IMR-90 (cell line): ENCODE measurements at regions not wholly inside any gene's neighbourhood (a gene's known extent, or its start where the extent isn't known, plus 50 kb on each side); places are given as distances from the start of the nearest gene placed in this dataset.

Source experiments
- ATAC-seq: fragments of 200-7000 bp; cut with Tn5 transposase; 2 replicates; pipeline ENCODE4 v1.9.1; 2020; ENCODE audit warnings: low read depth, mild to moderate bottlenecking, moderate library complexity
- BruUV-seq: library from RNA; stranded (reverse); fragments of 400-500 nt; replicated peaks from 2 replicates; lab custom pipeline; 2021; lab: Mats Ljungman, UMichigan
- CTCF ChIA-PET: fragments of 300-600 bp; formaldehyde crosslinking; extraction: SDS; loops from one replicate; lab custom pipeline; 2021; ENCODE audit warnings: antibody characterized with exemption; lab: Yijun Ruan, JAX
- POLR2A ChIA-PET: fragments of 300-600 bp; sonication (Branson Sonifier 250); formaldehyde crosslinking; loops from one replicate; lab custom pipeline; 2022; ENCODE audit warnings: antibody characterized with exemption; ENCODE audit not compliant: unreplicated experiment; lab: Charles Lee
- DNase-seq: peaks from one replicate; pipeline ENCODE4 v3.0.0; 2013
- H2AFZ ChIP-seq: replicated peaks from 2 replicates; pipeline ENCODE3; 2013; ENCODE audit warnings: low read length, mild to moderate bottlenecking; ENCODE audit not compliant: poor library complexity
- H2AK5ac ChIP-seq: 2 replicates; pipeline ENCODE4 v1.6.1; 2013; ENCODE audit warnings: low read depth, low read length, inconsistent platforms
- H2AK9ac ChIP-seq: replicated peaks from 2 replicates; pipeline ENCODE3; 2013; ENCODE audit warnings: mild to moderate bottlenecking, low read depth, low read length, moderate library complexity; ENCODE audit not compliant: poor library complexity
- H2BK120ac ChIP-seq: 2 replicates; pipeline ENCODE4 v1.6.1; 2013; ENCODE audit warnings: low read depth, low read length, inconsistent platforms
- H2BK15ac ChIP-seq: 3 replicates; pipeline ENCODE4 v1.6.1; 2013; ENCODE audit warnings: low read depth, low read length, inconsistent platforms
- H2BK20ac ChIP-seq: 2 replicates; pipeline ENCODE4 v1.6.1; 2013; ENCODE audit warnings: low read depth, mild to moderate bottlenecking, inconsistent platforms, low read length, moderate library complexity
- H2BK5ac ChIP-seq: 2 replicates; pipeline ENCODE4 v1.6.1; 2013; ENCODE audit warnings: mild to moderate bottlenecking, low read depth, low read length, inconsistent platforms; ENCODE audit not compliant: poor library complexity, severe bottlenecking
- H3K14ac ChIP-seq: replicated peaks from 2 replicates; pipeline ENCODE4 v1.6.1; 2013; ENCODE audit warnings: low read depth, low read length, inconsistent platforms
- H3K18ac ChIP-seq: 2 replicates; pipeline ENCODE4 v1.6.1; 2013; ENCODE audit warnings: low read depth, low read length, control low read depth
- H3K23ac ChIP-seq: 2 replicates; pipeline ENCODE4 v1.6.1; 2013; ENCODE audit warnings: low read depth, low read length, inconsistent platforms
- H3K27ac ChIP-seq: 2 replicates; pipeline ENCODE4 v1.5.1; 2013; ENCODE audit warnings: mild to moderate bottlenecking, control low read depth, low read length; ENCODE audit not compliant: insufficient read depth
- H3K27me3 ChIP-seq: 2 replicates; pipeline ENCODE4 v1.6.1; 2013; ENCODE audit warnings: low read length; ENCODE audit not compliant: control insufficient read depth, insufficient read depth
- H3K36me3 ChIP-seq: 2 replicates; pipeline ENCODE4 v1.6.1; 2013; ENCODE audit warnings: low read length, mixed read lengths; ENCODE audit not compliant: control insufficient read depth, insufficient read depth
- H3K4ac ChIP-seq: 2 replicates; pipeline ENCODE4 v1.6.1; 2013; ENCODE audit warnings: low read depth, low read length, inconsistent platforms
- H3K4me1 ChIP-seq: 2 replicates; pipeline ENCODE4 v1.6.1; 2013; ENCODE audit warnings: low read length, mixed read lengths; ENCODE audit not compliant: control insufficient read depth, insufficient read depth
- H3K4me2 ChIP-seq: 2 replicates; pipeline ENCODE4 v1.6.1; 2013; ENCODE audit warnings: low read depth, mild to moderate bottlenecking, control low read depth, low read length, moderate library complexity
- H3K4me3 ChIP-seq: 2 replicates; pipeline ENCODE4 v1.5.1; 2013; ENCODE audit warnings: low read depth, mild to moderate bottlenecking, control low read depth, low read length, moderate library complexity; ENCODE audit not compliant: insufficient read depth
- H3K56ac ChIP-seq: 2 replicates; pipeline ENCODE4 v1.6.1; 2013; ENCODE audit warnings: low read length, inconsistent platforms; ENCODE audit not compliant: insufficient read depth; ENCODE audit errors: extremely low read depth
- H3K79me1 ChIP-seq, 2 experiments: 2 replicates each; pipeline ENCODE4 v1.6.1; 2013; ENCODE audit warnings: low read length in 2 of 2, inconsistent platforms in 1 of 2, low read depth in 1 of 2
- H3K9ac ChIP-seq: 2 replicates; pipeline ENCODE4 v1.6.1; 2013; ENCODE audit warnings: low read depth, low read length, control low read depth
- H3K9me1 ChIP-seq: 2 replicates; pipeline ENCODE4 v1.6.1; 2013; ENCODE audit warnings: low read length, inconsistent platforms; ENCODE audit not compliant: insufficient read depth
- H3K9me3 ChIP-seq: 2 replicates; pipeline ENCODE4 v1.6.1; 2013; ENCODE audit warnings: low read length; ENCODE audit not compliant: control insufficient read depth, insufficient read depth
- H4K20me1 ChIP-seq: 2 replicates; pipeline ENCODE4 v1.6.1; 2013; ENCODE audit warnings: low read length, inconsistent platforms; ENCODE audit not compliant: insufficient read depth
- H4K5ac ChIP-seq: 2 replicates; pipeline ENCODE4 v1.6.1; 2013; ENCODE audit warnings: mild to moderate bottlenecking, low read depth, low read length, control low read depth
- H4K8ac ChIP-seq, 2 experiments: 2 replicates each; pipeline ENCODE4 v1.6.1; 2013; ENCODE audit warnings: low read depth in 2 of 2, low read length in 2 of 2, control low read depth in 1 of 2, inconsistent platforms in 1 of 2
- H4K91ac ChIP-seq: 2 replicates; pipeline ENCODE4 v1.6.1; 2013; ENCODE audit warnings: low read depth, low read length, inconsistent platforms; ENCODE audit not compliant: insufficient read depth
- CEBPB ChIP-seq: IDR thresholded peaks from 2 replicates; pipeline ENCODE4 v1.6.1; 2012; ENCODE audit warnings: low read depth, low read length, improper control_type of control experiment
- MAZ ChIP-seq: IDR thresholded peaks from 2 replicates; pipeline ENCODE4 v1.6.1; 2012; ENCODE audit warnings: low read depth, mild to moderate bottlenecking, low read length, improper control_type of control experiment, moderate library complexity, borderline replicate concordance
- WGBS, 2 experiments: methylation state at CpG; one replicate each; pipeline versions ENCODE4 v1.1.5 to v1.1.7; 2013; ENCODE audit warnings: missing lambda C conversion rate in 2 of 2; ENCODE audit not compliant: insufficient read length in 1 of 2; ENCODE audit errors: extremely low coverage in 2 of 2; 5-methylcytosine and 5-hydroxymethylcytosine counted together
- dilution Hi-C: fragments of 300-500 bp; cut with HindIII; formaldehyde crosslinking; loops from one replicate; pipeline ENCODE4 v1.14.3; 2018; ENCODE audit warnings: low sequenced_read_pairs; ENCODE audit not compliant: unreplicated experiment
- in situ Hi-C: fragments of 300-500 bp; cut with MboI; formaldehyde crosslinking; loops from 3 replicates; pipeline ENCODE4 v1.14.3; 2019; ENCODE audit warnings: low sequenced_read_pairs, inconsistent platforms, mixed read lengths
- intact Hi-C: fragments of 100-400 bp; cut with micrococcal nuclease; formaldehyde crosslinking; loops from 2 replicates; pipeline ENCODE4 v1.10.0; 2022

DNA sequence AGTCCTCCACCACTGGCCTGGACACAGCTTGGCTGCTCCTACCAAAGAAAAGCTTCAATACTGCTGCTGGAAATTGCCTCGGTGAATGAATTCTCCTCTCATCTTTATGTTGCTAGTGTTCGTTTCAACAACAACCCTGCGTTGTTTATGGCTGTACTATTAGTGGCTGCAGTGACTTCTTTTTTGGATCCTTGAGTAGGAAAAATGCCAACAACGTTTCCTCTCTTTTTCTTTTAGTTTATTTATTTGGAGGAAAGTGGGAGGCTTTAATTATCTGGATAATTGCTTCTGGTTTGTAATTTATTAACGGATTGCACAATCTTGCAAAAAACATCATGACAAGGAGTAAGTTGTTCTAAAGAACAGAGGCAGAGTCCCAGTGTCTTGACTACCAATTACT, 464.1 kb upstream of the TRAM1L1 start:
- dilution Hi-C loops: no loop called here
- POLR2A ChIA-PET: no interaction called here

More for the DNA sequence above, 464.1 kb upstream of the TRAM1L1 start:
- Histone ChIP-seq H4K20me1 (no peaks in the 10 kb centered on the region), H3K79me1 (no peaks in the 10 kb centered on the region), H3K4me2 (no peak overlapping the region), H3K9me3 (no peaks in the 10 kb centered on the region), H3K4ac (no peak overlapping the region), H2AFZ (no peak overlapping the region), H2BK15ac (no peak overlapping the region), H3K36me3 (no peaks in the 10 kb centered on the region), H2AK5ac (no peak overlapping the region), H4K8ac (no peak overlapping the region), H3K27ac (no peak overlapping the region), H3K27me3 (no peaks in the 10 kb centered on the region), H3K4me1 (no peaks in the 10 kb centered on the region), H3K14ac (no peak overlapping the region), H2BK5ac (no peak overlapping the region), H2BK20ac (no peak overlapping the region), H4K91ac (no peak overlapping the region), H3K56ac (no peak overlapping the region), H3K4me3 (no peak overlapping the region), H3K9ac (no peak overlapping the region), H3K9me1 (no peaks in the 10 kb centered on the region), H4K5ac (no peak overlapping the region), H2AK9ac (no peak overlapping the region), H3K18ac (no peak overlapping the region), H2BK120ac (no peak overlapping the region), H3K23ac (no peak overlapping the region)
- TF ChIP-seq CEBPB: peak; percentile 69
- no peak for TF ChIP-seq MAZ
- WGBS, 2 experiments: no CpG with 5 or more reads among the region's 5 CpGs
- no peak for ATAC-seq
- no peak for DNase-seq
- CTCF ChIA-PET: no interaction called here
- intact Hi-C loops: no loop called here
- in situ Hi-C loops: no loop called here
- BruUV-seq: no TSS peak
